ENCODE measurements at regions not wholly inside any gene's neighbourhood (a gene's known extent, or its start where the extent isn't known, plus 50 kb on each side); places are given as distances from the start of the nearest gene placed in this dataset.

DNA sequence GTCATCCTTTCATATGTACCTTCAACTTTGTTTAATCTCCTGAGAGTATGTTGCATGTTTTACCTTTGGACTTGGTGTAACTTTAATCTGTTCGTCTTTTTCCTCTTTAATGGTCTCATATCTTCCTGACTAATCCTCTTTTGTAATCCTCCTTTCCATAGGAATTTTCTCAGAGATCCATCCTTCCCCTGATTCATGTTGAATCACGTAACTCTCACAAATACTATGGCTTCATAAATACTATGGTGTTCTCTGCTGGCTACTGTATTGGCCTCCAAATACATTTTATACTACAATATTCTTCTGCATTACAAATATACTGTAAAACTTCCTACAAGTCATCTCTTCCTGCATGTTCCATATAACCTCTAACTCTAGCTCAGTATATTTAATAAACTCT is 317.7 kb upstream of the ADGRB3 start:
- H4K91ac ChIP-seq (replicated peaks; ENCODE audit: insufficient read length, low read length) = no peak overlapping the region
- no peak overlapping the region for H3K4me2 ChIP-seq (ENCODE audit: insufficient read depth in 1 of 2, low read depth in 2 of 2, low read length in 2 of 2)
- no peak overlapping the region for H2BK12ac ChIP-seq (ENCODE audit: low read depth, low read length)
- CTCF ChIA-PET (ENCODE audit: partially characterized antibody) = no interaction called here
- H3K79me2 ChIP-seq (ENCODE audit: control insufficient read depth in 1 of 2, insufficient read depth in 2 of 2, low read length in 2 of 2) = no peaks in the 10 kb centered on the region
- no peak overlapping the region for H3K27ac ChIP-seq (ENCODE audit: low read depth, low read length)
- H3K4me1 ChIP-seq (replicated peaks in 1 of 4; ENCODE audit: control insufficient read depth in 3 of 4, insufficient read depth in 4 of 4, low read length in 3 of 4) = no peaks in the 10 kb centered on the region
- no peak overlapping the region for H2BK120ac ChIP-seq (replicated peaks; ENCODE audit: low read depth, low read length)
- no peak overlapping the region for H3K18ac ChIP-seq (ENCODE audit: extremely low read depth, low read length)
- no peaks in the 10 kb centered on the region for H3K9me3 ChIP-seq (ENCODE audit: insufficient read depth in 2 of 2, low read depth in 1 of 2, low read length in 1 of 2)
- H3K36me3 ChIP-seq (ENCODE audit: control insufficient read depth in 2 of 4, insufficient read depth in 4 of 4, low read length in 3 of 4) = no peaks in the 10 kb centered on the region
- POLR2A ChIA-PET (ENCODE audit: partially characterized antibody) = no interaction called here
- DNase-seq (ENCODE audit: low read depth in 1 of 2, low spot score in 2 of 2) (no peak), FAIRE-seq (no peak)
- H4K8ac ChIP-seq (ENCODE audit: extremely low read depth, insufficient read depth, low read length) = no peak overlapping the region
- no peak overlapping the region for H3K14ac ChIP-seq (ENCODE audit: insufficient read length)
- H3K23ac ChIP-seq (ENCODE audit: insufficient read length) = no peak overlapping the region
- no peak overlapping the region for H2AFZ ChIP-seq (ENCODE audit: low read length)
- 60% methylated on average over 2 of the region's 2 CpGs; no CpG with 5 or more reads in 1 of the 2 experiments for WGBS, 2 experiments (ENCODE audit: extremely low coverage in 1 of 2, insufficient coverage in 1 of 2, insufficient read length in 1 of 2, insufficient replicate concordance in 2 of 2, low coverage in 1 of 2, low lambda C conversion rate in 2 of 2, missing lambda C conversion rate in 1 of 2)
- H2BK5ac ChIP-seq (ENCODE audit: low read depth, low read length) = no peak overlapping the region
- H4K5ac ChIP-seq (ENCODE audit: insufficient read length, low read depth, low read length) = no peak overlapping the region
- no peak overlapping the region for H3K56ac ChIP-seq (replicated peaks; ENCODE audit: insufficient read length, low read depth, low read length)
- H3K4ac ChIP-seq (replicated peaks; ENCODE audit: insufficient read length, low read depth, low read length) = no peak overlapping the region
- H4K20me1 ChIP-seq (replicated peaks in 1 of 2; ENCODE audit: control insufficient read depth in 1 of 2, insufficient read depth in 2 of 2, low read length in 2 of 2) = no peaks in the 10 kb centered on the region
- no peak overlapping the region for H3K9ac ChIP-seq (replicated peaks in 1 of 4; ENCODE audit: extremely low read depth in 1 of 4, low read depth in 3 of 4, low read length in 3 of 4)
- H2BK20ac ChIP-seq (ENCODE audit: low read length) = no peak overlapping the region
- H3K79me1 ChIP-seq (ENCODE audit: low read depth, low read length) = no peaks in the 10 kb centered on the region
- H2BK15ac ChIP-seq (ENCODE audit: low read length) = no peak overlapping the region
- no peak overlapping the region for H2AK5ac ChIP-seq (ENCODE audit: low read depth, low read length)
- no peak for TF ChIP-seq RBBP5 (IDR thresholded peaks at IDR 0.05; ENCODE audit: borderline replicate concordance, low read depth, low read length)
- no peak for TF ChIP-seq CREB1 (IDR thresholded peaks at IDR 0.05)
- no peak for TF ChIP-seq SIRT6 (IDR thresholded peaks at IDR 0.05; ENCODE audit: low read length)
- no peak for TF ChIP-seq USF2 (IDR thresholded peaks at IDR 0.05; ENCODE audit: low read length)
- TF ChIP-seq, protein P1, sequence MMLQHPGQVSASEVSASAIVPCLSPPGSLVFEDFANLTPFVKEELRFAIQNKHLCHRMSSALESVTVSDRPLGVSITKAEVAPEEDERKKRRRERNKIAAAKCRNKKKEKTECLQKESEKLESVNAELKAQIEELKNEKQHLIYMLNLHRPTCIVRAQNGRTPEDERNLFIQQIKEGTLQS (IDR thresholded peaks at IDR 0.05; ENCODE audit: insufficient read depth, low read depth, low read length) = no peak
- TF ChIP-seq BRCA1 (IDR thresholded peaks at IDR 0.05; ENCODE audit: low read depth, low read length) = no peak
- H3K27me3 ChIP-seq (replicated peaks in 1 of 4; ENCODE audit: control insufficient read depth in 3 of 4, extremely low read depth in 1 of 4, insufficient read depth in 3 of 4, low read length in 3 of 4) = no peaks in the 10 kb centered on the region
- H3K23me2 ChIP-seq (ENCODE audit: low read depth, low read length) = no peaks in the 10 kb centered on the region
- H3K4me3 ChIP-seq (ENCODE audit: extremely low read depth in 1 of 4, insufficient read depth in 2 of 4, low read depth in 3 of 4, low read length in 4 of 4) = no peak overlapping the region

Data from H1 (cell line).